ENCODE measurements at regions not wholly inside any gene's neighbourhood (a gene's known extent, or its start where the extent isn't known, plus 50 kb on each side); places are given as distances from the start of the nearest gene placed in this dataset.

GRCh38 chr15:25072857-25073476 is 118.2 kb downstream of the SNRPN start:
- no peak for DNase-seq
- no peak overlapping the region for H3K4me3 ChIP-seq (ENCODE audit: low read depth, low read length)

DNA sequence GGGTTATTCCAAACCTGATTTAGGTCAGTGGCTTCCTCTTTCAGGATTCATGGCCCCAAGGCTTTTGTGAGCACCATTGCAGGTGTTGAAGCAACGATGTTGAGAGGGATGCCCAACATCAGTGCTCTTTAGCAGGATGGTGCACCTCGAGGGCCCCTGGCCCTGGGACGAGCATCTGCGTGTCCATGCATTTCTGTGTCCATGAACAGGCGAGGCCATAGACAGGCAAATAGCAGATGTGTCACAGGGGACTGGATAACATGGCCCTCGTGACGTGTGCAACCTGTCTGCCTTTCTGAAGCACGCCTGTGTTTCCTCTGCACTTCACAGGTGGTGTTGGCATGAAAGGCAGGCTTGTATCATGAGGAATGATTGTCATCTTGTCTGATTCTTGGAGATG is 132.3 kb downstream of the SNRPN start:
- TF ChIP-seq, protein P1, sequence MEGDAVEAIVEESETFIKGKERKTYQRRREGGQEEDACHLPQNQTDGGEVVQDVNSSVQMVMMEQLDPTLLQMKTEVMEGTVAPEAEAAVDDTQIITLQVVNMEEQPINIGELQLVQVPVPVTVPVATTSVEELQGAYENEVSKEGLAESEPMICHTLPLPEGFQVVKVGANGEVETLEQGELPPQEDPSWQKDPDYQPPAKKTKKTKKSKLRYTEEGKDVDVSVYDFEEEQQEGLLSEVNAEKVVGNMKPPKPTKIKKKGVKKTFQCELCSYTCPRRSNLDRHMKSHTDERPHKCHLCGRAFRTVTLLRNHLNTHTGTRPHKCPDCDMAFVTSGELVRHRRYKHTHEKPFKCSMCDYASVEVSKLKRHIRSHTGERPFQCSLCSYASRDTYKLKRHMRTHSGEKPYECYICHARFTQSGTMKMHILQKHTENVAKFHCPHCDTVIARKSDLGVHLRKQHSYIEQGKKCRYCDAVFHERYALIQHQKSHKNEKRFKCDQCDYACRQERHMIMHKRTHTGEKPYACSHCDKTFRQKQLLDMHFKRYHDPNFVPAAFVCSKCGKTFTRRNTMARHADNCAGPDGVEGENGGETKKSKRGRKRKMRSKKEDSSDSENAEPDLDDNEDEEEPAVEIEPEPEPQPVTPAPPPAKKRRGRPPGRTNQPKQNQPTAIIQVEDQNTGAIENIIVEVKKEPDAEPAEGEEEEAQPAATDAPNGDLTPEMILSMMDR (IDR thresholded peaks at IDR 0.05; ENCODE audit: low read depth, low read length) = no peak
- Histone ChIP-seq H3K4me3 (ENCODE audit: low read depth, low read length) (no peak overlapping the region), H3K27ac (no peak overlapping the region), H3K36me3 (peaks cover 41% of the 10 kb centered on the region), H3K27me3 (ENCODE audit: insufficient read depth, low read depth, severe bottlenecking) (peaks cover 3% of the 10 kb centered on the region), H3K9me3 (ENCODE audit: severe bottlenecking) (no peaks in the 10 kb centered on the region)
- DNase-seq = no peak

More at GRCh38 chr15:25072857-25073476, 118.2 kb downstream of the SNRPN start:
- H3K9me3 ChIP-seq (ENCODE audit: severe bottlenecking) = peaks cover 70% of the 10 kb centered on the region
- H3K36me3 ChIP-seq = peaks cover 92% of the 10 kb centered on the region
- TF ChIP-seq, protein P1 (IDR thresholded peaks at IDR 0.05; ENCODE audit: low read depth, low read length) = no peak
- H3K27me3 ChIP-seq (ENCODE audit: insufficient read depth, low read depth, severe bottlenecking) = no peaks in the 10 kb centered on the region
- no peak overlapping the region for H3K27ac ChIP-seq

- Histone ChIP-seq H3K4me3 (ENCODE audit: low read depth, low read length) (no peak overlapping the region), H3K27me3 (ENCODE audit: insufficient read depth, low read depth, severe bottlenecking) (peaks cover 3% of the 10 kb centered on the region), H3K9me3 (ENCODE audit: severe bottlenecking) (no peaks in the 10 kb centered on the region), H3K36me3 (peaks cover 33% of the 10 kb centered on the region), H3K27ac (no peak overlapping the region)
- DNase-seq = no peak
- TF ChIP-seq, protein P1 (IDR thresholded peaks at IDR 0.05; ENCODE audit: low read depth, low read length) = no peak
Observed at GRCh38 chr15:25088261-25088790, 133.5 kb downstream of the SNRPN start.

- H3K4me3 ChIP-seq (ENCODE audit: low read depth, low read length) = no peak overlapping the region
- H3K27ac ChIP-seq = no peak overlapping the region
- peaks cover 3% of the 10 kb centered on the region for H3K27me3 ChIP-seq (ENCODE audit: insufficient read depth, low read depth, severe bottlenecking)
- H3K36me3 ChIP-seq = peaks cover 29% of the 10 kb centered on the region; the same call in 1 of the 2 replicates
- no peak for DNase-seq
- H3K9me3 ChIP-seq (ENCODE audit: severe bottlenecking) = no peaks in the 10 kb centered on the region
- TF ChIP-seq, protein P1 (IDR thresholded peaks at IDR 0.05; ENCODE audit: low read depth, low read length) = no peak
Observed at GRCh38 chr15:25089577-25089976, 134.8 kb downstream of the SNRPN start.

DNA sequence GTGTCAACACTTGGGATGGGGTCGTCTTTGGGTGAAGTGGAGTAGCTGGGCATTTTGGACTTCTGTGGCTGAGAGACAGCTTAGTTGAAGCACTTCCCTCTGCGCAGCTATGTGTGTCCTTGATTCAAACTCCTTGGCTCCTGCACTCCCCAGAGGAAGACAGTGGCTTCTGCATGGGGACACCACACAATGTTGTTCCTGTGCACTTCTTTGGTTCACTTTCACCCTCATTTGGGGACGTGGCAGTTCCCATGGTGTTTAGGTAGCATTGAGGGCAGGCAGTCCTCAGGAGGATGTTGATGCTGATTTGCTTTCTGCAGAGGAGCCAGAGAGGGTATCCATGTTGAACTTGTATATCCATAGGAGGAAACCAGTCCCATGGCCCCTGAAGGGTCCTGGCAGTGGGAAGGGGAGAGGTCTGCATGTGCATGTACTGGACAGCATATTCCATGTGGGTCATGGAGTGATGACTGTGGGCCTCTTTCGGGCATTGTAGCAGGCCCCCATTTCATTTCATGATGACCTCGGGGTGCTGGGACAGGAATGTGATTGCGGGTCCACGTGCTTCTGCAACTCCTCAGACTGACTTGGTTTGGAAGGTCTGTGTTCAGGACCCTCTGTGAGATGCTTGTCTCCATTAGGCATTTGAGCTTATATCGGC is 135.4 kb downstream of the SNRPN start:
- peaks cover 27% of the 10 kb centered on the region for H3K36me3 ChIP-seq

More for the DNA sequence above, 135.4 kb downstream of the SNRPN start:
- Histone ChIP-seq H3K27ac (no peak overlapping the region), H3K9me3 (ENCODE audit: severe bottlenecking) (no peaks in the 10 kb centered on the region), H3K27me3 (ENCODE audit: insufficient read depth, low read depth, severe bottlenecking) (peaks cover 3% of the 10 kb centered on the region), H3K4me3 (ENCODE audit: low read depth, low read length) (no peak overlapping the region)
- DNase-seq = no peak
- TF ChIP-seq, protein P1 (IDR thresholded peaks at IDR 0.05; ENCODE audit: low read depth, low read length) = no peak
